ENCODE measurements at regions not wholly inside any gene's neighbourhood (a gene's known extent, or its start where the extent isn't known, plus 50 kb on each side); places are given as distances from the start of the nearest gene placed in this dataset.

DNA sequence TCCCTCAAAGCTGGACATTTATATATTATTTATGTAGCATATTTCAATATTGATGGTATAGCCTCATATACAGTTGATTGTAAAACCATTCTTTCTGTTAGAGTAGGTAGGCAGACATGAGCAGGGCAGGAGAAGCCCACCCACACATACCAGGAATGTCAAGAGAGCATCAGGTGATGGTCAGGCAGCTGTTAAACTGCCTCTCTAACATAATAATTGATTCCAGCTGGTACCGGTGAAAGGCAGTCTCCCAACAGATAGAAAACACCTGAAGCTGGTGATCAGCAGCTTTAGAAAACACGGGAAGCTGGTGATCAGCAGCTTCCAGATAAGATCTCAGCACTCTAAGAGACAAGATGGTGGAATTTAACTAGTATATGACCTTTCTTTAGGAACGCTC lies 132.9 kb downstream of the SLITRK6 start:
- TF ChIP-seq, protein P1, sequence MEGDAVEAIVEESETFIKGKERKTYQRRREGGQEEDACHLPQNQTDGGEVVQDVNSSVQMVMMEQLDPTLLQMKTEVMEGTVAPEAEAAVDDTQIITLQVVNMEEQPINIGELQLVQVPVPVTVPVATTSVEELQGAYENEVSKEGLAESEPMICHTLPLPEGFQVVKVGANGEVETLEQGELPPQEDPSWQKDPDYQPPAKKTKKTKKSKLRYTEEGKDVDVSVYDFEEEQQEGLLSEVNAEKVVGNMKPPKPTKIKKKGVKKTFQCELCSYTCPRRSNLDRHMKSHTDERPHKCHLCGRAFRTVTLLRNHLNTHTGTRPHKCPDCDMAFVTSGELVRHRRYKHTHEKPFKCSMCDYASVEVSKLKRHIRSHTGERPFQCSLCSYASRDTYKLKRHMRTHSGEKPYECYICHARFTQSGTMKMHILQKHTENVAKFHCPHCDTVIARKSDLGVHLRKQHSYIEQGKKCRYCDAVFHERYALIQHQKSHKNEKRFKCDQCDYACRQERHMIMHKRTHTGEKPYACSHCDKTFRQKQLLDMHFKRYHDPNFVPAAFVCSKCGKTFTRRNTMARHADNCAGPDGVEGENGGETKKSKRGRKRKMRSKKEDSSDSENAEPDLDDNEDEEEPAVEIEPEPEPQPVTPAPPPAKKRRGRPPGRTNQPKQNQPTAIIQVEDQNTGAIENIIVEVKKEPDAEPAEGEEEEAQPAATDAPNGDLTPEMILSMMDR (IDR thresholded peaks at IDR 0.05) = no peak
- no peak for TF ChIP-seq POLR2A (IDR thresholded peaks at IDR 0.05)
- TF ChIP-seq POLR2AphosphoS5 (IDR thresholded peaks at IDR 0.05) = no peak
- TF ChIP-seq EP300 (IDR thresholded peaks at IDR 0.05) = no peak

All from upper lobe of left lung (tissue), 4 donors.